HG02852 (cell line): ENCODE measurements at regions not wholly inside any gene's neighbourhood (a gene's known extent, or its start where the extent isn't known, plus 50 kb on each side); places are given as distances from the start of the nearest gene placed in this dataset.

Experiments
- ATAC-seq: cut with Tn5 transposase; IDR thresholded peaks from one replicate; pipeline ENCODE4 v1.9.1; 2021; ENCODE audit warnings: mild to moderate bottlenecking, moderate library complexity; ENCODE audit not compliant: unreplicated experiment

GRCh38 chr15:92304223-92304975, 89.3 kb upstream of the ST8SIA2 start:
- no peak for ATAC-seq

GRCh38 chr15:92305343-92305742, 88.3 kb upstream of the ST8SIA2 start:
- no peak for ATAC-seq

GRCh38 chr15:92306663-92307062, 87.0 kb upstream of the ST8SIA2 start:
- ATAC-seq = no peak

GRCh38 chr15:92315144-92315543, 78.5 kb upstream of the ST8SIA2 start:
- ATAC-seq = no peak

- no peak for ATAC-seq
Measured at GRCh38 chr15:92315595-92316211, 78.0 kb upstream of the ST8SIA2 start.

- ATAC-seq = no peak
Measured at GRCh38 chr15:92316586-92317295, 76.9 kb upstream of the ST8SIA2 start.

GRCh38 chr15:92320012-92320699, 73.5 kb upstream of the ST8SIA2 start:
- no peak for ATAC-seq

GRCh38 chr15:92322566-92323355, 70.9 kb upstream of the ST8SIA2 start:
- no peak for ATAC-seq

GRCh38 chr15:92323525-92323924, 70.2 kb upstream of the ST8SIA2 start:
- no peak for ATAC-seq

GRCh38 chr15:92324101-92324963, 69.3 kb upstream of the ST8SIA2 start:
- no peak for ATAC-seq

GRCh38 chr15:92326236-92326635, 67.4 kb upstream of the ST8SIA2 start:
- ATAC-seq = no peak

- no peak for ATAC-seq
Measured at GRCh38 chr15:92327033-92327432, 66.6 kb upstream of the ST8SIA2 start.

GRCh38 chr15:92328207-92328606, 65.5 kb upstream of the ST8SIA2 start:
- no peak for ATAC-seq

- no peak for ATAC-seq
Measured at GRCh38 chr15:92332125-92332899, 61.4 kb upstream of the ST8SIA2 start.

- no peak for ATAC-seq
Measured at GRCh38 chr15:92333709-92334108, 60.0 kb upstream of the ST8SIA2 start.

GRCh38 chr15:92336419-92336987, 57.2 kb upstream of the ST8SIA2 start:
- no peak for ATAC-seq

GRCh38 chr15:92339361-92339760, 54.3 kb upstream of the ST8SIA2 start:
- ATAC-seq = no peak
